ENCODE measurements at regions not wholly inside any gene's neighbourhood (a gene's known extent, or its start where the extent isn't known, plus 50 kb on each side); places are given as distances from the start of the nearest gene placed in this dataset.

DNA sequence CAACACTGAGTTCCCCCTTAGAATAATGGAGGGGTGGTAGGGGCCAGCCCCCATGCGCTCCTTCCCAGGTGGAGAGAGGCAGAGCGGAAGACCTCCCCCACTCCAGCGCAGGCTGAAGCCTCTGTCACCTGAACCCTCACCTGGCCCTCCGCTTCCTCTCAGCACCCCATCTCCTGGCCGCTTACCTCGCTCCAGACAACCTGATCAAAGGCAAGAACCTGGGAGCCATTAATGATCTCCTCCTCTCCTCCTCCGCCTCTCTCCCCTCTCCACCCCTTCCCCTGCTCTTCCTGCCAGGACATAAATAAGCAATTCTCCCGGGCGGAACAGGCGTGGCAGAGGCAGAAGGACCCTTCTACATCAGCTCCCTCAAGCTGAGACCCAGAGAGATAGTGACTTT lies 110.2 kb upstream of the LHX1 start:
- Histone ChIP-seq H3K4me3 (ENCODE audit: low read depth, low read length) (no peak overlapping the region), H3K27me3 (ENCODE audit: control insufficient read depth, insufficient read depth, low read length) (peaks cover 3% of the 10 kb centered on the region), H3K4me1 (ENCODE audit: control insufficient read depth, insufficient read depth, low read length) (peaks cover 4% of the 10 kb centered on the region), H3K36me3 (ENCODE audit: control insufficient read depth, insufficient read depth, low read length) (no peaks in the 10 kb centered on the region), H3K9me3 (ENCODE audit: control insufficient read depth, insufficient read depth, low read length) (no peaks in the 10 kb centered on the region), H3K9ac (ENCODE audit: low read depth, low read length) (no peak overlapping the region)

DNA sequence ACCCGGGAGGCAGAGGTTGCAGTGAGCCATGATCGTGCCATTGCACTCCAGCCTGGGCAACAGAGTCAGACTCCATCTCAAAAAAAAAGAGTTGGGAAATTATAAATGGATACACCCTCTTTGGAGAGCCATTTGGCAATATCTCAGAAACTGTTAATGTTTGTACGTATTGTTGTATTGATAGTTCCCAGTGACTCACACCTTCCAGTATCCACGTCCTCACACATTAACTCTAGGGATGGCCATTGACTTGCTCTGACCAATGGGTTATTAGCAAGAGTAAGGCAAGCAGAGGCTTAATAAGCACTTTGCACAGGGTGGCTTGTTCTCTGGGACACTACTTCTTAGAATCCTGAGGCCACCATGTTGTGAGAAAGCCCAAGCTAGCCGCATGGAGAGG lies 107.6 kb upstream of the LHX1 start:
- Histone ChIP-seq H3K9me3 (ENCODE audit: control insufficient read depth, insufficient read depth, low read length) (no peaks in the 10 kb centered on the region), H3K9ac (ENCODE audit: low read depth, low read length) (no peak overlapping the region), H3K27me3 (ENCODE audit: control insufficient read depth, insufficient read depth, low read length) (peaks cover 3% of the 10 kb centered on the region), H3K36me3 (ENCODE audit: control insufficient read depth, insufficient read depth, low read length) (no peaks in the 10 kb centered on the region), H3K4me1 (ENCODE audit: control insufficient read depth, insufficient read depth, low read length) (peaks cover 4% of the 10 kb centered on the region), H3K4me3 (ENCODE audit: low read depth, low read length) (no peak overlapping the region)

DNA sequence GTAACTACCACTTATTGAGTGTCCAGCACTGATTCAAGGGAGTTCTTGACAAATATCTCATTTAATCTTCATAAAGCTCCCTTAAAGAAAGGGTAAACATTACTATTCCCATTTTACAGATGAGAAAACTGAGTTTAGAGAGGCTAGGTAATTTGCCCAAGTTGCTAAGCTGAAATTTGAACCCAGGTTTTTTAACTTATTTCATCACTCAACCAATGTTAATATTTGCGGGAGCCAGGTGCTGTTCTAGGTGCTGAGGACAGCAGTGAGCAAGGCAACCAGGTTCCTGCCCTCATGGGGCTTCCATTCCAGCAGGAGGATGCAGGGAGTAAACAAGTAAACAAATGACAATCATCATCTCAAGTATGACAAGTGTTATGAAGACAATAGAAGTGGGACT lies 104.0 kb upstream of the LHX1 start:
- Histone ChIP-seq H3K4me1 (ENCODE audit: control insufficient read depth, insufficient read depth, low read length) (peaks cover 5% of the 10 kb centered on the region), H3K4me3 (ENCODE audit: low read depth, low read length) (no peak overlapping the region), H3K9me3 (ENCODE audit: control insufficient read depth, insufficient read depth, low read length) (no peaks in the 10 kb centered on the region), H3K27me3 (ENCODE audit: control insufficient read depth, insufficient read depth, low read length) (peaks cover 2% of the 10 kb centered on the region), H3K36me3 (ENCODE audit: control insufficient read depth, insufficient read depth, low read length) (no peaks in the 10 kb centered on the region), H3K9ac (ENCODE audit: low read depth, low read length) (no peak overlapping the region)

DNA sequence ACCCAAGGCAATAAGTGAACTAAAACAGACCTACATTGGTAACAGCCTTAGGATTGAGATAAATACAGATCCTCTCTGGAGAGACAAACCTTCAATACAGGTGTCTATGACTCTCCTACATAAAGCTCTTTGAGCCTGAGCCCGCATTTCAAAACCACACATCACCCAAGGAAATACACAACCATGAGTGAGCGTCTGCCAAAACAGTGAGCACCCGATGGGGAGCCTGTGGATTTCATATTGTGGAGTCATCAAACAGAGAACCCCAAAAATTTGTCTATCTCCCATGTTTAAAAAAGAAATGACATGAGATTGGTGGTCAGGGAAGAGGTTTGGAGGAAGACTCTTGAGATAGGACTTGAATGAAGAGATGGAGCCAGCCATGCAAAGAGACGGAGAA lies 102.2 kb upstream of the LHX1 start:
- H3K9me3 ChIP-seq (ENCODE audit: control insufficient read depth, insufficient read depth, low read length) = no peaks in the 10 kb centered on the region

DNA sequence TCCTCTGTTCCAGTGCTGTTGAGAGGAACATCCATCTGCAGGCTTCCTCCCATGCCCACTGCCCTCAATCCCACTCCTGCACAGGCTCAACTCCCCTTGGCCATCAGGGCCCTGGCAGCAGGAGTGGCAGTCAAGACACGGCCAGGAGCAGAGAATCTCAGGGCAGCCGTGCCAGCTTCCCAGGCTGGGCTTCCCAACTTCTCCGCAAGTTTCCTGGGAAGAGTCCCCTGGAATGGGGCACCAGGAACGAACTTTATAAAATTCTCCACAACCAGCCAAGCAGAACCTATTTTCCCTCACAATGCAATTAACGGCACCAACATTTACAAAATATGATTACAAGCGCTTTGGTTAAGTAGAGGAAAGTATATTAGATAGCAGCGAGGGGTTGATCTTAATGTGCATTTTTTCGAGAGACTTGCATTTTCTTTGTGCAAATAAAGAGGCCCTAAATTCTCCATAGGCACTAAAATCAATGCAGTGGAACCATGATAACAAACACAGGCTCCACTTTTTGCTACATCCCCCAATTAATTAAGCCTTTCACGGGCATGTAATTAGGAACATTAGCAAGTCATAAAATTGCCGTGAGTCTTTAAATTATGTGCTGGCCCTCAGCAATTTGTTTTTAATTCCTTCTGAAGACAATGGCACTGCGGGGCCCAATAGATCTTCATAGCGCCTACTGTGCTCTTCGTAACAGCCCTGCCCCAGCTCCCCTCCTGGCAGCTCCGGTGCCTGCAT lies 99.9 kb upstream of the LHX1 start:
- no peak overlapping the region for H3K4me3 ChIP-seq (ENCODE audit: low read depth, low read length)
- no peak overlapping the region for H3K9ac ChIP-seq (ENCODE audit: low read depth, low read length)
- H3K9me3 ChIP-seq (ENCODE audit: control insufficient read depth, insufficient read depth, low read length) = no peaks in the 10 kb centered on the region
- H3K27me3 ChIP-seq (ENCODE audit: control insufficient read depth, insufficient read depth, low read length) = peaks cover 2% of the 10 kb centered on the region
- H3K36me3 ChIP-seq (ENCODE audit: control insufficient read depth, insufficient read depth, low read length) = no peaks in the 10 kb centered on the region
- peaks cover 5% of the 10 kb centered on the region for H3K4me1 ChIP-seq (ENCODE audit: control insufficient read depth, insufficient read depth, low read length)

More for the DNA sequence above, 102.2 kb upstream of the LHX1 start:
- H3K27me3 ChIP-seq (ENCODE audit: control insufficient read depth, insufficient read depth, low read length) = peaks cover 2% of the 10 kb centered on the region
- no peak overlapping the region for H3K4me3 ChIP-seq (ENCODE audit: low read depth, low read length)
- H3K4me1 ChIP-seq (ENCODE audit: control insufficient read depth, insufficient read depth, low read length) = peaks cover 5% of the 10 kb centered on the region
- no peaks in the 10 kb centered on the region for H3K36me3 ChIP-seq (ENCODE audit: control insufficient read depth, insufficient read depth, low read length)
- H3K9ac ChIP-seq (ENCODE audit: low read depth, low read length) = no peak overlapping the region

DNA sequence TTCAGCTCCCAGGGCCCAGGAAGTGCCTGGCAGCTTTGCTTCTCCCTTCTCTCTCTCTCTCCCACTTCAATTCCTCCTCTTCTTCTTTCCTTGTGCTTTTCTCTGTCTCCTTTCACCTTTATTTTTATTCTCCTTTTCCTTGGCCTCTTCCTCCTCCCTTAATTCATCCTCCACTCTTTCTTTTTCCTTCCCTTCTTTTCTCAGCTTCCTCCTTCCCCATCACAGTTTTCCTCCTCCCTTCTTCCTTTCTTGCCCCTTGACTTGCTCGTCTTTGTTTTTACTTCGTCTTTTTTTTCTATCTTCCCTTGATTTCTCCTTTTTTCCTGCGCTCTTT lies 99.4 kb upstream of the LHX1 start:
- Histone ChIP-seq H3K36me3 (ENCODE audit: control insufficient read depth, insufficient read depth, low read length) (no peaks in the 10 kb centered on the region), H3K9ac (ENCODE audit: low read depth, low read length) (no peak overlapping the region), H3K9me3 (ENCODE audit: control insufficient read depth, insufficient read depth, low read length) (no peaks in the 10 kb centered on the region), H3K4me1 (ENCODE audit: control insufficient read depth, insufficient read depth, low read length) (peaks cover 5% of the 10 kb centered on the region), H3K27me3 (ENCODE audit: control insufficient read depth, insufficient read depth, low read length) (peaks cover 2% of the 10 kb centered on the region), H3K4me3 (ENCODE audit: low read depth, low read length) (no peak overlapping the region)

DNA sequence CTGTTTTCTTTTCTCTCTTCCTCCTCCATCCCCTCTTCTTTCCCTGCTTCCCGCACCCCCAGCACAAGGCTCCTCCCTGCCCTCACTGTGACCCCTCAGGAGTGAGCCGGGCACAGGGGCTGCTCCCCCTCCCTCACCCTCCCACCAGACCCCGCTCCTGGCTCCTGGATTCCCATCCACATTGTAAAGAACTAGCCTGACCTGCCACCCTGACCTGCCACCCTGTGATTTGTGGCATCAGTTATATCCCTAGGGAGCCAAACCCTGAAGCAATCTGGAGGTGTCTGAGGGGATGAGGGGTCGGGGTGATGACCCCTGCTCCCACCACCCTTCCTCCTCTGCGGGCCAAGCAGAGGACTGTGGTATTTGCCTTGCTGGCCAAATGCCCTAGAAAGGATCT lies 98.0 kb upstream of the LHX1 start:
- Histone ChIP-seq H3K9ac (ENCODE audit: low read depth, low read length) (no peak overlapping the region), H3K4me1 (ENCODE audit: control insufficient read depth, insufficient read depth, low read length) (peaks cover 5% of the 10 kb centered on the region), H3K9me3 (ENCODE audit: control insufficient read depth, insufficient read depth, low read length) (no peaks in the 10 kb centered on the region), H3K36me3 (ENCODE audit: control insufficient read depth, insufficient read depth, low read length) (no peaks in the 10 kb centered on the region), H3K4me3 (ENCODE audit: low read depth, low read length) (no peak overlapping the region), H3K27me3 (ENCODE audit: control insufficient read depth, insufficient read depth, low read length) (peaks cover 3% of the 10 kb centered on the region)

DNA sequence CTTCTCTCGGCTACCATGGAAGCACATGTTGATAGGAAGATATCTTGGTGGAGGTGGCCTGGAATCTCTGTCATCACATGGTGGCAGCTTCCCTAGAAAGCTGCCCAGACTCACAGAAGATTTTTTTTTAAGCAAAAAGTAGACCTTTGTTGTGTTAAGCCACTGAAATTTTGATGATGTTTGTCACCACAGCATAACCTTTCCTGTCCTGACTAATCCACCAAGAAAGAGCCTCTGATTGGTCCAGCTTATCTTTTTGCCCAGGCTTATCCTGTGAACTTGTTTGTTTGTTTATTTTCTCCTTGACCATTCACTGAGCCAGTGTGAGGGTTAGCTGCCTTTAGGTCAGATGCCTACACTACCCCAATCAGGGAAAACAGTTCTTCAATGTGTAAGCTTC lies 96.5 kb upstream of the LHX1 start:
- Histone ChIP-seq H3K9ac (ENCODE audit: low read depth, low read length) (no peak overlapping the region), H3K9me3 (ENCODE audit: control insufficient read depth, insufficient read depth, low read length) (no peaks in the 10 kb centered on the region), H3K27me3 (ENCODE audit: control insufficient read depth, insufficient read depth, low read length) (peaks cover 17% of the 10 kb centered on the region), H3K36me3 (ENCODE audit: control insufficient read depth, insufficient read depth, low read length) (no peaks in the 10 kb centered on the region), H3K4me1 (ENCODE audit: control insufficient read depth, insufficient read depth, low read length) (peaks cover 5% of the 10 kb centered on the region), H3K4me3 (ENCODE audit: low read depth, low read length) (no peak overlapping the region)

DNA sequence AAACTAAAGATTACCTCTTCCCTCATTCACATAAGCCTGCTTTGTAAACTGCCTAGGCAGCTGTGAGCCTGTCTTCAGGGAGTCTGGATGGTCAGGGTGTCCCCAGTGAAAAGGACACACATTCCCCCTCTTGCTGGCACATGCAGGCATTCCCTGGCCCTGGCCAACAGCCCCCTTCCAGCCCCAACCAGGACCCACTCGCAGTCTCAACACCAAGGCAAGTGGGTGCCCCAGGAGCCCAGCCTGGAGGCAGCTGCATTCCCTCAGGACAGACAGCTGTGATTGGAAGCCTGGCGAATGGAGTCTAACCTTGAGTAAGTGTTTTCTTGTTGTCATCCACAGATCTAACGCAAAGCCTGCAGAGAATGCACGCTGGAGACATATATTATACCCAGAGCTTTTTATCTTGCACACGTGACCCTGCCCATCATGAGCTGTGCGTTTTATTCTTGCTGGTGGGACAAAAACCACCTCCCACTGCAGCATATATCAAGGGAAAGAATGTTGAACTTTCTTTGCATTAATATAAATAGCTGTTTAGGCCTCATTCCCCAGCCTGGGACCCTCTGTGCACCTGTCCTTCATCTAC lies 95.0 kb upstream of the LHX1 start:
- peaks cover 27% of the 10 kb centered on the region for H3K27me3 ChIP-seq (ENCODE audit: control insufficient read depth, insufficient read depth, low read length)
- H3K9ac ChIP-seq (ENCODE audit: low read depth, low read length) = no peak overlapping the region
- H3K4me3 ChIP-seq (ENCODE audit: low read depth, low read length) = no peak overlapping the region
- peaks cover 2% of the 10 kb centered on the region for H3K4me1 ChIP-seq (ENCODE audit: control insufficient read depth, insufficient read depth, low read length)
- H3K36me3 ChIP-seq (ENCODE audit: control insufficient read depth, insufficient read depth, low read length) = no peaks in the 10 kb centered on the region
- H3K9me3 ChIP-seq (ENCODE audit: control insufficient read depth, insufficient read depth, low read length) = no peaks in the 10 kb centered on the region

DNA sequence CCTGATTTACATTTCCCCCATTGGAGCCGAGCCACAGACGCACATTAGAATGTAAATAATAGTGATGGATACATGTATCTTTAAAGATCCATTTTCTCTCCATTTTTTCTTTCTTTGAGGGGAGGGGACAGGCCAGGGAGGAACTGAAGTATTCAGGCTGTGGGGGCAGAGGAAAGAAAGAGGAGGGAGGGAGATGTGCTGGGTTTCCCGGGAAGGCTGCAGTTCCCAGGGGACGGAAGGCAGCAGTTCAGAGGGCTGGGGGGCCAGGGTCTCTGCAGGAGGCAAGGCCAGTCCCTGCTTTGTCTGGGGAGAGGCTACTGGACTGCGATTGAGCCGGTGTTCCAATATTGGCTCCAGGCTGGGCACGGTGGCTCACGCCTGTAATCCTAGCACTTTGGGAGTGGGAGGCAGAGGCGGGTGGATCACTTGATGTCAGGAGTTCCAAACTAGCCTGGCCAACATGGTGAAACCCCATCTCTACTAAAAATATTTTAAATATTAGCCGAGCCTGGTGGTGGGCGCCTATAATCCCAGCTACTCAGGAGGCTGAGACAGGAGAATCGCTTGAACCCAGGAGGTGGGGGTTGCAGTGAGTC lies 94.2 kb upstream of the LHX1 start:
- Histone ChIP-seq H3K9ac (ENCODE audit: low read depth, low read length) (no peak overlapping the region), H3K4me3 (ENCODE audit: low read depth, low read length) (no peak overlapping the region), H3K27me3 (ENCODE audit: control insufficient read depth, insufficient read depth, low read length) (peaks cover 27% of the 10 kb centered on the region), H3K36me3 (ENCODE audit: control insufficient read depth, insufficient read depth, low read length) (no peaks in the 10 kb centered on the region), H3K9me3 (ENCODE audit: control insufficient read depth, insufficient read depth, low read length) (no peaks in the 10 kb centered on the region), H3K4me1 (ENCODE audit: control insufficient read depth, insufficient read depth, low read length) (no peaks in the 10 kb centered on the region)

DNA sequence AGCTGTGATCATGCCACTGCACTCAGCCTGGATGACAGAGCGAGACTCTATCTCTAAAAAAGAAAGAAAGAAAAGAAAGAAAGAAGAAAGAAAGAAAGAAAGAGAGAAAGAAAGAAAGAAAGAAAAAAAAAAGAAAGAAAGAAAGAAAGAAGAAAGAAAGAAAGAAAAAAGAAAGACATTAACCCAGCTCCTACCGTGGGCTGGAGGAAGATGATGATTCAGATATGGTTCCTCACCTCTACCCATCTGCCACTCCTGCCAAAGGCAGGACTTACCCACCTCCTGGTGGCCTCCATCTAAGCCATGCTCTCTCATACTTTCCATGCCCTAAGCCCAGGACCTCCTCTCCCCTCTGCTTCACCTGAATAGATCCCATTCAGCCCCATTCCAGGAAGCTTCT lies 93.3 kb upstream of the LHX1 start:
- Histone ChIP-seq H3K9me3 (ENCODE audit: control insufficient read depth, insufficient read depth, low read length) (no peaks in the 10 kb centered on the region), H3K36me3 (ENCODE audit: control insufficient read depth, insufficient read depth, low read length) (no peaks in the 10 kb centered on the region), H3K27me3 (ENCODE audit: control insufficient read depth, insufficient read depth, low read length) (peaks cover 31% of the 10 kb centered on the region), H3K9ac (ENCODE audit: low read depth, low read length) (no peak overlapping the region), H3K4me1 (ENCODE audit: control insufficient read depth, insufficient read depth, low read length) (no peaks in the 10 kb centered on the region), H3K4me3 (ENCODE audit: low read depth, low read length) (no peak overlapping the region)

DNA sequence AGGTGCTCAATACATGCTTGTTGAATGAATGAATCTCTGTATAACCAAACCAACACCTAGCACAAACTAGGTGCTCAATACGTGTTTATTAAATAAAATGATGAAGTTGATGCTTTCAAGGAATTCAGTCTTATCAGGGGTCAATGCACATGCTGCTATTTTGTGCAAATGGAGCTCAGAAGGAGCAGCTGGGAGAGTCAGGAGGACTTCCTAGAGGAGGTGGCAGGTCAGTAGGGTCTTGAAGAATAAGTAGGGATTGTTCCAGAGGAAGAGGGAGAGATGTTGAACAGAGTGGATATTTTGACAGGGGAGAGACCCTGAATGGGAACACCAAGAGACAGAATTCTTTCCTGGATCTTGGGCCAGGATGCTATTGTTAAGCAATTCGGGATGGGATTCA lies 92.7 kb upstream of the LHX1 start:
- no peaks in the 10 kb centered on the region for H3K9me3 ChIP-seq (ENCODE audit: control insufficient read depth, insufficient read depth, low read length)
- H3K36me3 ChIP-seq (ENCODE audit: control insufficient read depth, insufficient read depth, low read length) = no peaks in the 10 kb centered on the region
- H3K27me3 ChIP-seq (ENCODE audit: control insufficient read depth, insufficient read depth, low read length) = peaks cover 31% of the 10 kb centered on the region
- H3K4me3 ChIP-seq (ENCODE audit: low read depth, low read length) = no peak overlapping the region
- no peak overlapping the region for H3K9ac ChIP-seq (ENCODE audit: low read depth, low read length)
- no peaks in the 10 kb centered on the region for H3K4me1 ChIP-seq (ENCODE audit: control insufficient read depth, insufficient read depth, low read length)

Data from iPS-15b (cell line).